ENCODE measurements at regions not wholly inside any gene's neighbourhood (a gene's known extent, or its start where the extent isn't known, plus 50 kb on each side); places are given as distances from the start of the nearest gene placed in this dataset.

GRCh38 chr22:48665311-48665995 lies 1162.2 kb downstream of the BRD1 start:
- DNase-seq, result no peak

GRCh38 chr22:48664586-48664985 lies 1163.1 kb downstream of the BRD1 start:
- DNase-seq, result no peak

GRCh38 chr22:48663297-48663696 lies 1164.4 kb downstream of the BRD1 start:
- no peak for DNase-seq

DNA sequence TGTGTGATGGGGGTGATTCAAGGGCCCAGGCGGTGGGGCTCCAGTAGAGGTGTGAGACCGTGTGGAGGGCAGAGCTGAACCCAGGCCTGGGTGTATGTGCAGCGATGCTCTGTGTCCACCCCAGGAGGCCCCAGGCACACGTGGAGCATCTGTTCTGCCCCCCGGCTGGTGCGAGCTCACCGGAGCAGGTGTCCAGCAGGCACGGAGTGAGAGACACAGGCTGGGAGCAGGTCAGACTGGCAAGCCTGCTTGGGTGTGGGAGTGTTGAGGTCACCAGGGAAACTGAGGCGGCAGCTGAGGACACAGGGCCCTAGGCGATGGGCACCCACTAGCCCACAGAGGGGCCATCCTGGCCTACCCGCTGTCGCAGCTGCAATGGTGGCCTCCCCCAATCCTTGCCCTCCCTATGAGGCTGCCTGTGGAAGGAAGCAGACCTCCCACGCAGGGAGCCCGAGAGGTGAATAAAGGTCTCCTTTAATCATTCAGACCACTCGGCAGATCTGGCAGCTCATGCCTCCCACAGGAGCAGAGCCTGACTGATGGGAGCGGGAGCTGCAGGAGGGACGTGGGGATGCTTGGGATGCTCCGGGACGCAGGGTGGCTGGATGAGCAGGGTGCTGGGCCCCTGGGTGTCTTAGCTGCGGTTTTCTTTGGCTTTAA lies 1165.1 kb downstream of the BRD1 start:
- no peak for DNase-seq

DNA sequence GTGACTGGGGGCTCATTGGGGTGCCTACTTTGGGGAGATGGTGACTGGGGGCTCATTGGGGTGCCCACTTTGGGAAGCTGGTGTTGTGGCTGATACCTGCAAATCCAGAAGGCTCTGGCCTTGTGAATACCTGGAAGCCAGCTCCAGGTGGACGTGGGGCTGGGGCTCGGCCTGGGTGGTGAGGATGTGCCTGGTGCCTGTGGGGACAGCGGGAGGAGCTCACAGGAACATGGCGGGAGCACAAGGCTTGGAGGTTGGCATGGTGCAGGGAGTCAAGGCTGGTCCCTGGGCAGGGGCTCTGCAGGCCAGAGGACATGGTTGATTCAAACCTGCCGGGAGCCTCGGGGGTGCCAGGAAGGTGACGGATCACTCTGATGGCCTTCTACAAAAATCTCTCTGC lies 1165.7 kb downstream of the BRD1 start:
- no peak for DNase-seq

GRCh38 chr22:48660790-48661740 lies 1166.6 kb downstream of the BRD1 start:
- no peak for DNase-seq

DNA sequence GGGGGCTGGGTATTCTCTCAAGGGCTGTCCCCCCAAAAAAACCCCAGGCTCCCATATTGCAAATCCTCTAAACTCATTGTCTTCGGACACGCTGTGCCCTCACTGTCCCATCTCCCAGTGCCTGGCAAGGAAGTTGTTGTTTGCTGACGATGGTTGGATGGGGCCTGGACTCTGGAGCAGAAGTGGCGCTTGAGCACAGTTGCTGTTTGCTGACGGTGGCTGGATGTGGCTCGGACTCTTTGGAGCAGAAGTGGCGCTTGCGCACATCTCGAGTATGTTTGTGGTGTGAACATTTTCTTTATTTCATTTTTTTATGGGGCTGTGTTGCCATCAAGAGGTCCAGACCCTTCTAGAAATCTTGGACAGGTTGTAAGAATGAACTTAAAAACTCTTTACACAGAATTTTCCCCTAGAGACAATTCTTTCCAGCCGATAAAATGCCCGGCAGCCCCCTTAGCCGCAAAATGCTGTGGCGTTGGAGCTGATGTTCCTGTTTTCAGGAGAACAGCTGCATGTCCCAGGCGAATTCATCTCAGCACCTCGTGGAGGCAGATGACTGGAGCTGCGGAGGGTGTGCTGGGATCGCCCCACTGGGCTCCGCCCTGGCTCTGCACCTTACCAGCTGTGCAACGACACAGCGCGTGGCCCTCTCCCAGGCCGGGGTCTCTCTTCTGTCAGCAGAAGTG lies 1167.4 kb downstream of the BRD1 start:
- DNase-seq, result no peak

DNA sequence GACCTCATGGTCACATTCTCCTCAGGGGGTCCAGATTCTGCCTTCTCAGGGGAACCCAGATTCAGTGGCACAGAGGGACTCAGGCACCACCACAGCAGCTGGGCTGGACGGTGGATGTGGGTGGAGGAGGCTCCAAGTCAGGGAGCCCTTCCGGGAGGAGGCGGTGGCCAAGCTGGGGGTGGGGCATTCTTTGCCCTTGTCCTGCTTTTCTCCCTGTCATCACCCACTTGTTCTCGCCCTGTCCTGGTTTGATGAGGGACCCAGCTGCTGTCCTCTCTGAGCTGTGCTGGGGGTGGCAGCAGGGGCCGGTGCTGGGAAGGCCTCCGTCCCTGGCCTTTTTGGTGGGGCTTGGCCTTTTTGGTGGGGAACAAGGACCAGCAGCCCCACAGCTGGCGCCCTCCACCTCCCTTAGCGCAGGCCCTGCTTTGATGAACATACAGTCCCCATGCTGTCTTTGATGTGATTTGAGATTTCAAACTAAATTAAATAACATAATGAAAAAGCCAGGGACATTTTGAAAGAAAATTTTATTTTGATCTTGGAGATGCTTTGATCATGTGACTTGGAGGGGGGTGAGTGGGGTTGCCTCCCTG lies 1168.2 kb downstream of the BRD1 start:
- no peak for DNase-seq

DNA sequence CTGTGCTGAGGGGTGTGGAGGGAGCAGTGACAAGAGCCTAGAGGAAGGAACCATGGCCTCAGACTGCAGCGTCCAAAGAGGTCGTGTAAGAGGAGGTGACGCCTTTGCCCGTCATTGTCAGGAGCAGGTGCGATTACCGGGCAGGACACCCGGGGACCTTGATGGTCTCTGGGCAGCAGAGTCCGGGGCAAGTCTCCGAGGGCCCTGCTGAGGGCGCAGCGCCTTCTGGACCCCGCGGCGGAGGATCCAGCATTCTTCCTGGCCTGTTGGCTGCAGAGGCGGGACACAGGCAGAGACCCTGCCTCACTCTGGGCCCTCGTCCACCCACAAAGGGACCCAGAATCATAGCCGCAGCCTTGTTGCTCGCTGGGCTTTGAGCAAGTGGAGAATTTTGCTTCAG lies 1168.8 kb downstream of the BRD1 start:
- no peak for DNase-seq

DNA sequence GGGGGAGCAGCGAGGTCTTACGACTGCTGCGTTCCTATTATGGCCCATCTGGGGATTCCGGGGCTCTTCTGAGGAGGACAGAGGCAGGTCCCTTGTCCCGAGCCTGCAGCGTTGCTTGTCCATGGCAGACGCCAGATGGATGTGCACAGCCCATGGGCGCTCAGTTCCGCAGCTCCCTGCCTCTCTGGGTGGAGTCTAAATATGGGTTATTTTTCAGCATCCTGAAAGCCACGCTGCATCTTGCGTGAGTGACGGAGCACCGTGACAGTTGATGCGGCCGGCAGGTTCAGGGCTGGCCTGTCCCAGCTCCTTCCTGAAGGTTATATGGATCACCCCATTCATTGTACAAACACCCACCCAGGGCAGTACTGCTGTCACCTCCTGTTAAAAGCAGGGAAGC lies 1169.4 kb downstream of the BRD1 start:
- DNase-seq, result no peak

GRCh38 chr22:48654492-48654891 lies 1173.2 kb downstream of the BRD1 start:
- DNase-seq, result no peak

- no peak for DNase-seq
Observed at GRCh38 chr22:48653929-48654328, 1173.7 kb downstream of the BRD1 start.

GRCh38 chr22:48653306-48653705 lies 1174.4 kb downstream of the BRD1 start:
- no peak for DNase-seq

DNA sequence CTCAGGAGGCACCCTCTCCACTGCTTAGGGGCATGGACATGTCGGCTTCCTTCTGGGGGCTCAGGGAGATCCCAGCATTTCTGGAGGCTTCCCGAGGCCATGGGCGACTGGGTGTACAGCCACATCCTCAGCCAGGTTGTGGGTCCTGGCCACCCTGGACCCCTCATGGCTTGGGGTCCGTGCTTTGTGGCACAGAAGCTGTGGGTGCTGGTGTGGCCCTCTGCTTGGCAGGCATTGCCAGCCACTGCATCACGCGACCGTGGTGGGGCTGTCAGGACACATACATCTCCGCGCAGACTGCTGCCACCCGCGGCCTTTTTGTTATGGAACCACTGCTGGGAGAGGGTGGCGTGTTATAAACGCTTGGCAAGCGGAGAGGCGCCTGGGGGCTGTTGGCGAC lies 1174.9 kb downstream of the BRD1 start:
- DNase-seq, result no peak

GRCh38 chr22:48651981-48652538 lies 1175.6 kb downstream of the BRD1 start:
- DNase-seq, result no peak

DNA sequence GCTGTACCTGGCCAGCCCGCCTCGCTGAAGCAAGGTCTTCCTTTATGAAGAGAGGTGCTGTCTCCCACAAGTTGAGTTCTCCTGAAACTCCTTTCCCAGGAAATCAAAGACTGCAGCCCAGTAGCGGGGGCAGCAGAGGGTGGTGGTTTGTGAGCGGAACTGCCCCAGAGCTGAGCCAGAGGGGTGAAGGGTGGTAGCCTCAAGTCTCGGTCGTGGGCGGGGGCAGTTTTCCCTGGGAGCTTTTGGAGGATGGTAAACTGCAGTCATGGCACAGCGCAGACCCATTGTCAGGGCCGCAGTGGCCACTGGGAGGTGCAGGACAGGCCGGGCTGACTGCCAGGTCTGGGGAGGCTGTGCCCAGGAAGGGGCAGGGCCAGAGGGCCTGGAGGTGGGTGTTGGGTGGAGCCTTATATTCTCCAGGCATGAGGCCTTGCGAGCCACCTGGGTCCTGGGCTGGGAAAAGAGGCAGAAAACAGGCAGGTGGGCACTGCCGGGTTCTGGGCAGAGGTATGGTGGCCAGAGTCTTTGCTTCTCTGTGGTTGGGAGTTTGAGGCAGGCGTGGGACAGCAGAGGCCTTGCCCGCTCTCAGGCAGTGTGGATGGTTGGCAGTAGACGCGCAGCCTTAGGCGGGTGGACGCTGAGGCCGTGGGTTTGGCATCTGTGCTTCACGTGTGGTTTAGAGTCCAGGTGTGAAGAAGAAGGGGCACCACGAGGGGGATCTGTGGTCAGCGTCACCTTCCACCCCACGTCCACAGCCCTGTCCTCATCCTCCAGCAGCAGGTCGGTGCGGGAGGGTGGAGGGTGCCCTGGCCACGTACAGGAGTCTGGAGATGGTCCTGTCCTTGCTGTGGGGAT lies 1176.4 kb downstream of the BRD1 start:
- DNase-seq, result no peak

DNA sequence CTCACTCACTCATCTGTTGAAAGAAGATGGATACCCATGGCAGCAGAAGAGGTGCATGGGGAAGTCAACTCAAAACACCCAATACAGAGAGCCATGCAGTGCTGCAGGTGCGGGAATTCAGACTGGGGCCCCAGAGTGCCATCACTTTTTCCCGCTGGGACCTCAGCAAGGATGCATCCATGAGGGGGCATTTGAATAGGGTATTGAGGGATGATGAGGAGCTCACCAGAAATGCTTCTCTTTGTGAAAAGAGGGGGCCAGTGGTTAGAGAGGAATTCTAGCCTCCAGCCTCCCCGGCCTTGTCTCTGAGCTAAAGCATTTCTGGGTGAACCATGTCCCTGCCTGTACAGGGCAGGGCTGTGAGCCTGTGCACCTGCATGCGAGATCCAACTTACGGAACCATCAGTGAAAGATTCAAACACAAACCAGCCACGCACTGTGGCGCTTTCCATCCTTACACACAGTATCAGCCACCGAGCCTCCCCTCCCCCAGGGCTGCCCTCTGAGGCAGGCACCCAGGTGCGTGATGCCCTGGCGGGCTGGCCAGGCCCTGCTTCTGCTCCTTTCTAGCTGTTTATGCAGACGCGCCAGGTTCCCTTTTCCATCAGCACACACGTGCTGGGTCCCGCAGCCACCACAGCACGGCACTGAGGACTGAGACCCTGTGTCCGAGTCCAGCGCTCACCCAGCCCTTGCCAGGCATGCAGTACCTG lies 1177.2 kb downstream of the BRD1 start:
- no peak for DNase-seq

GRCh38 chr22:48649466-48649865 lies 1178.2 kb downstream of the BRD1 start:
- DNase-seq, result no peak

GRCh38 chr22:48649031-48649430 lies 1178.6 kb downstream of the BRD1 start:
- no peak for DNase-seq

All from stimulated activated CD4-positive, alpha-beta T cell treated with anti-CD3 and anti-CD28 coated beads, Interleukin-12 subunit alpha, Interleukin-12 subunit beta, amount 100 ng/mL, for 4 hours (primary cell).